H1 (cell line): ENCODE measurements at regions not wholly inside any gene's neighbourhood (a gene's known extent, or its start where the extent isn't known, plus 50 kb on each side); places are given as distances from the start of the nearest gene placed in this dataset.

ENCODE experiments used
- CTCF ChIA-PET: fragments of 300-600 bp; sonication (Branson Sonifier 250); formaldehyde crosslinking; loops from one replicate; lab custom pipeline; 2021; ENCODE audit not compliant: partially characterized antibody; lab: Charles Lee
- POLR2A ChIA-PET: fragments of 300-600 bp; sonication (Branson Sonifier 250); formaldehyde crosslinking; loops from one replicate; lab custom pipeline; 2021; ENCODE audit warnings: inconsistent platforms; ENCODE audit not compliant: partially characterized antibody; lab: Charles Lee
- DNase-seq, 2 experiments: peaks; one replicate each; pipeline versions ENCODE4 v3.0.0 to v3.0.0-alpha.2; 2010 to 2022; ENCODE audit warnings: low spot score in 2 of 2, low read depth in 1 of 2, mixed read lengths in 1 of 2
- FAIRE-seq: peaks from 2 replicates; lab custom pipeline; 2011; peaks lifted over from hg19 to GRCh38; lab: Jason Lieb, UNC
- H2AFZ ChIP-seq: 2 replicates; pipeline ENCODE4 v1.8.1; 2012; ENCODE audit warnings: low read length, inconsistent platforms
- H2AK5ac ChIP-seq: 2 replicates; pipeline ENCODE4 v1.6.1; 2013; ENCODE audit warnings: low read depth, low read length
- H2BK120ac ChIP-seq: replicated peaks from 2 replicates; pipeline ENCODE3; 2013; ENCODE audit warnings: low read depth, low read length, inconsistent platforms
- H2BK12ac ChIP-seq: 2 replicates; pipeline ENCODE4 v1.6.1; 2013; ENCODE audit warnings: low read depth, low read length
- H2BK15ac ChIP-seq: 2 replicates; pipeline ENCODE4 v1.6.1; 2013; ENCODE audit warnings: low read length
- H2BK20ac ChIP-seq: 2 replicates; pipeline ENCODE4 v1.6.1; 2013; ENCODE audit warnings: low read length
- H2BK5ac ChIP-seq: 2 replicates; pipeline ENCODE4 v1.6.1; 2013; ENCODE audit warnings: low read depth, low read length
- H3K14ac ChIP-seq: 2 replicates; pipeline ENCODE4 v1.6.1; 2013; ENCODE audit warnings: inconsistent platforms; ENCODE audit not compliant: insufficient read length
- H3K18ac ChIP-seq: 2 replicates; pipeline ENCODE4 v1.6.1; 2013; ENCODE audit warnings: low read length; ENCODE audit errors: extremely low read depth
- H3K23ac ChIP-seq: 2 replicates; pipeline ENCODE4 v1.6.1; 2013; ENCODE audit warnings: inconsistent platforms; ENCODE audit not compliant: insufficient read length
- H3K23me2 ChIP-seq: 2 replicates; pipeline ENCODE4 v1.6.1; 2013; ENCODE audit warnings: low read depth, low read length
- H3K27ac ChIP-seq: 2 replicates; pipeline ENCODE4 v1.6.1; 2011; ENCODE audit warnings: low read depth, low read length, inconsistent platforms
- H3K27me3 ChIP-seq, 4 experiments: replicated peaks in 1 of 4; 1 replicate in 1 of 4; 2 replicates in 3 of 4; pipeline versions ENCODE4 v1.6.1 to v1.8.1; 2011 to 2013; ENCODE audit warnings: low read length in 3 of 4, mild to moderate bottlenecking in 3 of 4, inconsistent platforms in 2 of 4, mixed read lengths in 2 of 4, moderate library complexity in 1 of 4; ENCODE audit not compliant: control insufficient read depth in 3 of 4, insufficient read depth in 3 of 4; ENCODE audit errors: extremely low read depth in 1 of 4
- H3K36me3 ChIP-seq, 4 experiments: 2 replicates each; pipeline versions ENCODE4 v1.6.1 to v1.8.1; 2011 to 2013; ENCODE audit warnings: mild to moderate bottlenecking in 4 of 4, low read length in 3 of 4, moderate library complexity in 2 of 4, control low read depth in 1 of 4, inconsistent platforms in 1 of 4; ENCODE audit not compliant: insufficient read depth in 4 of 4, control insufficient read depth in 2 of 4
- H3K4ac ChIP-seq: replicated peaks from 2 replicates; pipeline ENCODE3; 2013; ENCODE audit warnings: low read length, low read depth, mixed read lengths, inconsistent platforms; ENCODE audit not compliant: insufficient read length
- H3K4me1 ChIP-seq, 4 experiments: replicated peaks in 1 of 4; 1 replicate in 1 of 4; 2 replicates in 3 of 4; pipeline versions ENCODE4 v1.6.1 to v1.8.1; 2011 to 2013; ENCODE audit warnings: low read length in 3 of 4, inconsistent platforms in 2 of 4, mixed read lengths in 1 of 4; ENCODE audit not compliant: insufficient read depth in 4 of 4, control insufficient read depth in 3 of 4
- H3K4me2 ChIP-seq, 2 experiments: 2 replicates each; pipeline versions ENCODE4 v1.6.1 to v1.8.1; 2011 to 2013; ENCODE audit warnings: low read depth in 2 of 2, low read length in 2 of 2, control low read depth in 1 of 2, inconsistent platforms in 1 of 2, mild to moderate bottlenecking in 1 of 2; ENCODE audit not compliant: insufficient read depth in 1 of 2
- H3K4me3 ChIP-seq, 4 experiments: fragments of 200-600, 300-600 bp in 1 of 4; sonication (generic), shearing (Covaris generic), sonication (Bioruptor Twin) in 1 of 4; 2 replicates each; pipeline versions ENCODE4 v1.5.1 to v1.8.1; 2011 to 2016; ENCODE audit warnings: low read length in 4 of 4, low read depth in 3 of 4, control low read depth in 2 of 4, inconsistent platforms in 2 of 4, mild to moderate bottlenecking in 2 of 4, mixed read lengths in 1 of 4, moderate library complexity in 1 of 4; ENCODE audit not compliant: insufficient read depth in 2 of 4; ENCODE audit errors: extremely low read depth in 1 of 4
- H3K56ac ChIP-seq: replicated peaks from 2 replicates; pipeline ENCODE3; 2013; ENCODE audit warnings: low read depth, mild to moderate bottlenecking, mixed read lengths, low read length, inconsistent platforms; ENCODE audit not compliant: insufficient read length
- H3K79me1 ChIP-seq: 2 replicates; pipeline ENCODE4 v1.6.1; 2013; ENCODE audit warnings: low read depth, low read length, control low read depth
- H3K79me2 ChIP-seq, 2 experiments: 2 replicates each; pipeline versions ENCODE4 v1.6.1 to v1.8.1; 2012 to 2013; ENCODE audit warnings: low read length in 2 of 2, mild to moderate bottlenecking in 2 of 2, inconsistent platforms in 1 of 2; ENCODE audit not compliant: insufficient read depth in 2 of 2, control insufficient read depth in 1 of 2
- H3K9ac ChIP-seq, 4 experiments: replicated peaks in 1 of 4; 1 replicate in 1 of 4; 2 replicates in 3 of 4; pipeline versions ENCODE4 v1.6.1 to v1.8.1; 2011 to 2013; ENCODE audit warnings: low read depth in 3 of 4, low read length in 3 of 4, control low read depth in 2 of 4, mild to moderate bottlenecking in 2 of 4, moderate library complexity in 2 of 4, inconsistent platforms in 1 of 4; ENCODE audit errors: extremely low read depth in 1 of 4
- H3K9me3 ChIP-seq, 2 experiments: 2 replicates each; pipeline versions ENCODE4 v1.6.1 to v1.8.1; 2012 to 2013; ENCODE audit warnings: mild to moderate bottlenecking in 2 of 2, moderate library complexity in 2 of 2, control low read depth in 1 of 2, inconsistent platforms in 1 of 2, low read depth in 1 of 2, low read length in 1 of 2, mixed read lengths in 1 of 2; ENCODE audit not compliant: insufficient read depth in 2 of 2
- H4K20me1 ChIP-seq, 2 experiments: replicated peaks in 1 of 2; 2 replicates each; pipeline versions ENCODE3 to v1.8.1; 2011 to 2013; ENCODE audit warnings: inconsistent platforms in 2 of 2, low read length in 2 of 2, mild to moderate bottlenecking in 1 of 2; ENCODE audit not compliant: insufficient read depth in 2 of 2, control insufficient read depth in 1 of 2
- H4K5ac ChIP-seq: 2 replicates; pipeline ENCODE4 v1.6.1; 2013; ENCODE audit warnings: low read length, low read depth, mixed read lengths, inconsistent platforms; ENCODE audit not compliant: insufficient read length
- H4K8ac ChIP-seq: 2 replicates; pipeline ENCODE4 v1.8.0; 2013; ENCODE audit warnings: mild to moderate bottlenecking, moderate library complexity, low read length, inconsistent platforms; ENCODE audit not compliant: insufficient read depth; ENCODE audit errors: extremely low read depth
- H4K91ac ChIP-seq: replicated peaks from 2 replicates; pipeline ENCODE3; 2013; ENCODE audit warnings: low read length, mixed read lengths, inconsistent platforms; ENCODE audit not compliant: insufficient read length
- WGBS, 2 experiments: shearing (Covaris generic) in 1 of 2; methylation state at CpG; one replicate each; pipeline versions ENCODE4 v1.1.6 to v1.1.7; 2013 to 2015; ENCODE audit warnings: low lambda C conversion rate in 2 of 2, mixed read lengths in 2 of 2, inconsistent platforms in 1 of 2, low coverage in 1 of 2, missing lambda C conversion rate in 1 of 2; ENCODE audit not compliant: insufficient replicate concordance in 2 of 2, insufficient coverage in 1 of 2, insufficient read length in 1 of 2; ENCODE audit errors: extremely low coverage in 1 of 2, missing lambda C conversion rate in 1 of 2; 5-methylcytosine and 5-hydroxymethylcytosine counted together

- WGBS, 2 experiments: 89% methylated on average over 3 of the region's 3 CpGs; no CpG with 5 or more reads in 1 of the 2 experiments
- CTCF ChIA-PET: no interaction called here
- H2BK15ac ChIP-seq: no peak overlapping the region
- no peak overlapping the region for H3K23ac ChIP-seq
- no peak overlapping the region for H3K4me3 ChIP-seq
- no peak overlapping the region for H3K27ac ChIP-seq
- FAIRE-seq (no peak), DNase-seq (no peak)
- H3K79me2 ChIP-seq: no peaks in the 10 kb centered on the region
- peaks cover 0 to 3% (median 1%) of the 10 kb centered on the region in 4 experiments; a peak in 2 of 7 replicates for H3K27me3 ChIP-seq
- H2BK12ac ChIP-seq: no peak overlapping the region
- H4K8ac ChIP-seq: no peak overlapping the region
- no peak overlapping the region for H4K91ac ChIP-seq
- H3K9me3 ChIP-seq: no peaks in the 10 kb centered on the region
- no peaks in the 10 kb centered on the region for H4K20me1 ChIP-seq
- H3K4me2 ChIP-seq: no peak overlapping the region
- H3K4ac ChIP-seq: no peak overlapping the region
- H2AK5ac ChIP-seq: no peak overlapping the region
- no peak overlapping the region for H3K9ac ChIP-seq
- no peak overlapping the region for H3K56ac ChIP-seq
- no peak overlapping the region for H3K18ac ChIP-seq
- H2BK20ac ChIP-seq: no peak overlapping the region
- H2BK120ac ChIP-seq: no peak overlapping the region
- POLR2A ChIA-PET: no interaction called here
- H4K5ac ChIP-seq: no peak overlapping the region
- H3K4me1 ChIP-seq: peaks cover 0 to 3% (median 0%) of the 10 kb centered on the region in 4 experiments; a peak in 1 of 7 replicates
- no peak overlapping the region for H3K14ac ChIP-seq
- no peaks in the 10 kb centered on the region; the same call in 1 of the 2 replicates for H3K79me1 ChIP-seq
- H2BK5ac ChIP-seq: no peak overlapping the region
- H3K36me3 ChIP-seq: no peaks in the 10 kb centered on the region
- no peaks in the 10 kb centered on the region; the same call in 1 of the 2 replicates for H3K23me2 ChIP-seq
- H2AFZ ChIP-seq: no peak overlapping the region
These were observed 262.8 kb downstream of the ICOS start for GRCh38 chr2:204199357-204199756.
